ENCODE measurements at regions not wholly inside any gene's neighbourhood (a gene's known extent, or its start where the extent isn't known, plus 50 kb on each side); places are given as distances from the start of the nearest gene placed in this dataset.

GRCh38 chr15:95298729-95299128 is 1031.8 kb upstream of the NR2F2 start:
- TF ChIP-seq CTCF (IDR thresholded peaks at IDR 0.05; ENCODE audit: low read length): no peak
- no peak for TF ChIP-seq EZH2phosphoT487 (IDR thresholded peaks at IDR 0.05; ENCODE audit: low read length)

Data from MM.1S (cell line).